ENCODE measurements at regions not wholly inside any gene's neighbourhood (a gene's known extent, or its start where the extent isn't known, plus 50 kb on each side); places are given as distances from the start of the nearest gene placed in this dataset.

DNA sequence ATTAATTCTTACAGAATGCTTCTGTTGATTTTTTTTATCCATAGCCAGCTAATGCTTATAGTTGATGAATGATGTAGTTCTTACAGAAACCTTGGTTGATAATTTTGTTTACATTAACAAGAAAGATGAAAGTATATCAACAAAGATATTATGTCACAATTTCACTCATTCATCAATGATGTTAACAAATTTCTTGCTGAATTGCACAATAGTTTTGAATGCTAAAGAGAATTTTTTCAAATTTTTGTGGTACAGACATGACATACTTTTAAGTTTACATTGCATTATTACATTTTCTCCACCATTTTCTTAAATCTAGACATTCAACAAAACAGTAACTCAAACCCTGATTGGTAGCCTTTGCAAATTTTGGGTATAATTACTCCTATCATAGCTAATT is 236.3 kb downstream of the FOXD2 start:
- TF ChIP-seq POLR2A (IDR thresholded peaks at IDR 0.05; ENCODE audit: low read depth, low read length) (no peak), POLR2AphosphoS5 (IDR thresholded peaks at IDR 0.05; ENCODE audit: low read depth, low read length) (no peak)
